ENCODE measurements at regions not wholly inside any gene's neighbourhood (a gene's known extent, or its start where the extent isn't known, plus 50 kb on each side); places are given as distances from the start of the nearest gene placed in this dataset. TPM values are rescaled to one million over a fixed set of nuclear protein-coding genes. Genes with fewer than 3 reads are reported as not detected.

GRCh38 chr9:90552317-90552716 is 90.3 kb downstream of the DIRAS2 start:
- no peak for DNase-seq (ENCODE audit: low spot score)

DNA sequence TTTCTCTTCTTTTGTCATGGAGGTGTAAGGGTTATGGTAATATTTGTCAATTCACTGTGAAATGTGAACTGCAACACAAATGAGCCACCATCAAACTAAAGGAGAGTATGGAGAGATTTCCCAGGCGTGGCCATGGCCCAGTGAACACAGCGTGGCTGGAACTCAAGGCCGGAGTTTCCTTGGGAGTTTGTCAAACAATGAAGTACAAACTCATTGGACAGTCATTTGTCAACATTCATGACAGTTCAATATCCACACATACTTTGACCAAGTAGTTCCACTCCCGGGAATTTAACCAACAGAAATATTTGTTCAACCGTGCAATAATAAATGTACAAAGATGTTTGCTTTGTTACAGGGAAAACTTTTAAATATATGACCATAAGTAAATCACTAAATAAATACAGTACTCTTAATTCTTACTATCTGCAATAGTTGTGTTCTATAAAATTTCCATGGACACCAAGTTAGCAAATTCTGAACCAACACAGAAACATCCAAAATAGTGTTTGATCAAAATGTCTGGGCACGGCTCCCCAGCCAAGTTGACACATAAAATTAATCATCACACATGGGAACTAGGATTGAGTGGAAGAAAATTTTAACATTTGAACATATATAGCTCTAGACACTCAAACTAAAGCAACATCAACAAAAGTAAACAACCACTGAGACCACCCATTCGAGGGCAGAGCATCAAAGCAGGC is 87.1 kb downstream of the DIRAS2 start:
- no peak for DNase-seq (ENCODE audit: low spot score)

GRCh38 chr9:90556897-90557675 is 85.5 kb downstream of the DIRAS2 start:
- no peak for DNase-seq (ENCODE audit: low spot score)

DNA sequence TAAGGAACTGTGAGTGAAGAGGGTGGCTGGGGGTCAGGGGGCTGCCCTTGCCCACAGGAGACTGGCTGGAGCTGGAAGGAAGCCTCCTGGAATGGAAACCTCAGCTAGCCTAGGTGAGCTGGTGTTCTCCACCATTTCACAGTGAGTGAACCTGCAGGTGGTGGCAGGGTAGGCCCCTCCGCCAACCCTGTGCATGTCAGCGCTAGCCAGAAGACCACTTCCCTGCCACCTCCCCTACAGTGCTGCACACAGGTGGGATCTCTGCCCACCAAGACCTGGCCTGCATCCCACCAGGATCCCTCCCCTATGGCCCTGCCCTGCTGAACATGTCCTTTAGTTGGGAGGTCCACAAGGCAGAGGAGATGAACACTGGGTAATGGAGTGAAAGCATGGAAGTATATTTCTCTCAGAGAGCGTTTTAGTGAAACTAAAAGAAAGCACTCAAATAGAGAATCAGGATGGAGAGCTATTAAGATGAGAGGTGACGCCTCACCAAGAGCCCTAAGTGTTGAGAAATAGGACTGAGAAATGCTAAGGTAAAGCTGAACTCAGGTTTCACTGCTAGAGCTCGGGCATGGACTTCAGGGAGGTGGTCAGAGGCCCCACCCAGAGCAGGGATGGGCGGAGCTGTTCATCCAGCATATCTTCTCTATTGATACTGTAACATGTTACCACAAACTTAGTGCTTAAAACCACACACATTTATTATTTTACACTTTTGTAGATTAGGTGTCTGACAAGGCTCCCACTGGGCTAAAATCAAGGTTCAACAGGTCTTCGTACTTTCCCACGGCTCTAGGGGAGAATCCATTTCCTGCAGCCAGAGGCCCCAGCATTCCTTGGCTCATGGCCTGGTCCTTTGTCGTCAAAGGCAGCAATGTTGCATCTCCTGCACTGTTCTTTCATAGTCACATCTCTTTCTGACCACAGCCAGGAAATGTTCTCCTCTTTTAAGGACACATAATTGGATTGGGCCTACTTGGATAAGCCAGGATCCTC is 83.2 kb downstream of the DIRAS2 start:
- DNase-seq (ENCODE audit: low spot score) = no peak

Small RNAs in the stretch of these regions (microRNA-seq; reads per million reads assigned to microRNA genes)
- gene MIR4290 (ENCODE audit: borderline number of aligned reads) = not detected
